ENCODE measurements at regions not wholly inside any gene's neighbourhood (a gene's known extent, or its start where the extent isn't known, plus 50 kb on each side); places are given as distances from the start of the nearest gene placed in this dataset.

- TF ChIP-seq CTCF (IDR thresholded peaks at IDR 0.05; ENCODE audit: poor library complexity) (no peak), EZH2 (IDR thresholded peaks at IDR 0.05; ENCODE audit: borderline replicate concordance) (no peak), EZH2phosphoT487 (IDR thresholded peaks at IDR 0.05; ENCODE audit: low read depth, severe bottlenecking, unreplicated experiment) (no peak)
These were observed 192.5 kb downstream of the OTOR start for GRCh38 chr20:16940701-16941100.

All from hepatocyte (in vitro differentiated cells).